IPS-20b (cell line): ENCODE measurements at regions not wholly inside any gene's neighbourhood (a gene's known extent, or its start where the extent isn't known, plus 50 kb on each side); places are given as distances from the start of the nearest gene placed in this dataset.
A peak's percentile ranks its signal among the peaks of the same experiment; 100 is the strongest.
"Not testable (repeated sequence)": the region's sequence is repeated elsewhere in the genome, so short reads cannot be mapped to it uniquely, and the experiment has no call there.

Experiments used
- H3K27ac ChIP-seq: one replicate; pipeline ENCODE4 v1.5.1; 2013; ENCODE audit warnings: low read length
- H3K27me3 ChIP-seq: 2 replicates; pipeline ENCODE4 v1.6.1; 2013; ENCODE audit warnings: mild to moderate bottlenecking, low read length, inconsistent platforms; ENCODE audit not compliant: insufficient read depth
- H3K36me3 ChIP-seq: 2 replicates; pipeline ENCODE4 v1.6.1; 2013; ENCODE audit warnings: low read depth, mild to moderate bottlenecking, inconsistent platforms, low read length, moderate library complexity; ENCODE audit not compliant: insufficient read depth
- H3K4me1 ChIP-seq: 2 replicates; pipeline ENCODE4 v1.6.1; 2013; ENCODE audit warnings: mild to moderate bottlenecking, control low read depth, inconsistent platforms, low read length, moderate library complexity; ENCODE audit not compliant: insufficient read depth
- H3K4me3 ChIP-seq: 2 replicates; pipeline ENCODE4 v1.5.1; 2013; ENCODE audit warnings: mild to moderate bottlenecking, low read length, inconsistent platforms
- H3K9ac ChIP-seq: 2 replicates; pipeline ENCODE4 v1.6.1; 2013; ENCODE audit warnings: low read depth, mild to moderate bottlenecking, inconsistent platforms, low read length, moderate library complexity
- H3K9me3 ChIP-seq: 2 replicates; pipeline ENCODE4 v1.6.1; 2013; ENCODE audit warnings: mild to moderate bottlenecking, low read depth, low read length, inconsistent platforms; ENCODE audit not compliant: insufficient read depth

DNA sequence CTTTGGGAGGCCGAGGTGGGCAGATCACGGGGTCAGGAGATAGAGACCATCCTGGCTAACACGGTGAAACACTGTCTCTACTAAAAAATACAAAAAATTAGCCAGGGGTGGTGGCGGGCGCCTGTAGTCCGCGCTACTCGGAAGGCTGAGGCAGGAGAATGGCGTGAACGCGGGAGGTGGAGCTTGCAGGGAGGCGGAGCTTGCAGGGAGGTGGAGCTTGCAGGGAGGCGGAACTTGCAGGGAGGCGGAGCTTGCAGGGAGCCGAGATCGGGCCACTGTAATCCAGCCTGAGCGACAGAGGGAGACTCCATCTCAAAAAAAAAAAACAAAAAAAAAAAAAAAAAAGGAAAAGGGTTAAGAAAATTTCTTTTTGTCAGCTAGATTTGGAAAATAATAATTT lies 842.8 kb upstream of the COBL start:
- not testable (repeated sequence) for H3K9ac ChIP-seq, H3K4me3 ChIP-seq, H3K9me3 ChIP-seq, H3K27me3 ChIP-seq, H3K4me1 ChIP-seq, H3K27ac ChIP-seq, H3K36me3 ChIP-seq

DNA sequence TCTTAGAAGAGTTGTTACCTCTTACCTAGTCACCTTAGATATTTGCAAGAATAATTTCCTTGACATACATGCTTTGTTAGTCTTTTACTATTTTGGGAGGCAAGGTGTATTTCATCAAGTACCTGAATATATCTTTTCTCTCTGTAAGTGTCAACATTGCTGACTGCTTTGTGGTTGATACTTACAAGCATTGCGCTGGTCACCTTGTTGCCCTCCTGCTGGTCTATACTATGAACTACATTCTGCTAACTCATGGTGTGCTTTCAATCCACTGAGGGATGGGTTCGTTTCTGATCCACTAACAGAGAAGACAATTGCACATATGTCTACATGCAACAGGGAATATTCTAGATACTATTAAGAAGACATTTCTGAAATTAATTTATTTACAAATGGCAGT lies 837.8 kb upstream of the COBL start:
- H3K4me3 ChIP-seq = no peak overlapping the region
- H3K4me1 ChIP-seq = no peaks in the 10 kb centered on the region
- no peaks in the 10 kb centered on the region for H3K36me3 ChIP-seq
- no peak overlapping the region for H3K9ac ChIP-seq
- no peak overlapping the region for H3K27ac ChIP-seq
- no peaks in the 10 kb centered on the region for H3K9me3 ChIP-seq
- H3K27me3 ChIP-seq = no peaks in the 10 kb centered on the region

DNA sequence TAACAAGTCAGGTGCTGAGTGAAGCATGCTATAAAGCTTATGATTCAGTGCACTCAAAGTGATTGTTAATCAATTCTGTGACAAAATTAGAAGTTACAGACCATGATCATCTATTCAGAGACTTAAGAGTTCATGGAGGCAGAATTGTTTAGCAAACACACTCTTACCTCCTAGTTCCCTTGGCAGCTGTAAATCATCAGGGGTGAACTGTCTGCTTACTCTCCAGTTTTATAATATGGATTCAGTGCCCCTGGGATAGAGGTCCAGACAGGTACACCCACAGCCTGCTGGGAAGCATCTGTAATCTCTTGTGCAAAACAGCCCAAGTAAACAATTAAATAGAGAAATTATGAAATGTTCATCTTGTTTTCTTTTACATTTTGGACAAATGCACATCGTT lies 835.0 kb upstream of the COBL start:
- Histone ChIP-seq H3K9ac (no peak overlapping the region), H3K4me1 (no peaks in the 10 kb centered on the region; the same call in 1 of the 2 replicates), H3K9me3 (no peaks in the 10 kb centered on the region), H3K27me3 (no peaks in the 10 kb centered on the region), H3K4me3 (no peak overlapping the region), H3K27ac (no peak overlapping the region), H3K36me3 (no peaks in the 10 kb centered on the region)

DNA sequence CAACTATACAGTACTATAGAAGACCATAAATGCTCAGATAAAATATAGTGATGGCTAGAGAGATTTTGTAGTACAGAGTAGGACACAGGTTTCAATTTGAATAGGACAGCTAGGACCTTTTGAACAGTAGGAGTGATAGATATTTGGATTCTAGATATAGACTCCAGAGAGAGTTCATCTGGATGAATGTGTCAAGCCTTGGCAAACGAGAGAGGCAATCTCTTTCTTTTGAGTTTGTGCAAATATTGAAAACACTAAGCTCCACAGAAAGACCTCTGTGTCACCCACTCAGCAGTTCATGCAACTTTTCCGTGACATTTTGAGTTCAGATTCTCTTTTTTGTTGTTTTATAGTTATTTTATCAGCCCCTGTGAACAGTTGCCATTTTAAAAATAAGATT lies 834.3 kb upstream of the COBL start:
- Histone ChIP-seq H3K36me3 (no peaks in the 10 kb centered on the region), H3K4me3 (no peak overlapping the region), H3K27me3 (no peaks in the 10 kb centered on the region), H3K9ac (no peak overlapping the region), H3K9me3 (no peaks in the 10 kb centered on the region), H3K4me1 (no peaks in the 10 kb centered on the region; the same call in 1 of the 2 replicates), H3K27ac (no peak overlapping the region)

DNA sequence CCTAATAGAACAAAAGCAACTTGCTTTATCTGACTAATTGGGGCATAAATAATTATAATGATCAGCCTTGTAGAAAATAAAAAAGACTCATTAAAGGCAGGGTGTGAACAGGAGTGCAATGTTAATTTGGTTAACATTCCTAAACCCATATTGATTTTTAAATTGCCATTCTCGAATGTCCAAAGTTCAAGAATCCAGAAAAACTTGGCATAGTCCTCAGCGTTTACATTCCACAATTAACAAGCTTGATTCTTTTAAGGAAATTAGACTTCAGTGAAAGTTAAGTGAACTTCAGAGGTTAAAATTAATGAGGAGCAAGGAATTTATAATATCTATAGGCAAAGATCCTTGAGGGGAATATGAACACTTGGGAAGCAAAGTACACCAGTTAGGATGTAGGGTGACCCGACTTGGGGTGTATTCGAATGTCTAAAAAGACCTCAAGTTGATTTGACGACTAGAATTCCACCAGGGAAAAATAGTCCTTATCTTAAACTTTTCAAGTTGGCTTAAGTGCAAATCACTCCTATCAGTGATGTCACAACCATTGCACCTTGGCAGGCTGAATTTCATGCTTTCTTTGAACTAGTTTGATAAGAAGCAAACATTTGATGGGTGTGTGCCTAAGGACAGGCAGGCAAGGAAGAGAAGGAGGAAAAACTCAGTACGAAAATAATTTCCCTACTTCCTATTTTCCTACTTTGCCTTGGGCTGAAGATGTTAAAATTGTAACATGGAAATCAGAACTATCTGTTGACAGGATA lies 830.4 kb upstream of the COBL start:
- no peaks in the 10 kb centered on the region for H3K36me3 ChIP-seq
- no peak overlapping the region for H3K4me3 ChIP-seq
- no peak overlapping the region for H3K9ac ChIP-seq
- H3K27me3 ChIP-seq = no peaks in the 10 kb centered on the region
- no peak overlapping the region for H3K27ac ChIP-seq
- no peaks in the 10 kb centered on the region for H3K9me3 ChIP-seq
- no peaks in the 10 kb centered on the region; the same call in 1 of the 2 replicates for H3K4me1 ChIP-seq

DNA sequence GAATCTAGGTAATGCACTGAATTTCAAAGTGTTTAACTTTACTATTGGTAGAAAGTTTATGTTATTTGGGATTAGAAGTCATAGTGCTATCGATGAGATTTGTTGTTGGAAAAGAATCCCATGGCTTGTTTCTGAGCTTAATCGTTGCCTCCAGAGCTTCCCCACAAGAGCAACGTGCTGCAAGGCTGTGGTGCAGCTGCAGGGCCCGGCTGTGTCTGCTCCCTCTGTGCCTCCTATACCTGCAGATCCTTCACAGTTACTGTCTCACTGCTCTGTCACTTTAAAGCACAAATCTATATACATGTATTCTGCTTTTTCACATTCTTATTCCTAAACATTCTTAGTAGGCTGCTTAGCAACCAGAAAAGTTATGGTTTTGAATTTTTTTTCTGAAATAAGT lies 826.6 kb upstream of the COBL start:
- H3K9me3 ChIP-seq = peaks cover 10% of the 10 kb centered on the region
- no peak overlapping the region for H3K27ac ChIP-seq
- H3K4me3 ChIP-seq = no peak overlapping the region
- H3K9ac ChIP-seq = no peak overlapping the region
- no peaks in the 10 kb centered on the region; the same call in 1 of the 2 replicates for H3K4me1 ChIP-seq
- H3K36me3 ChIP-seq = no peaks in the 10 kb centered on the region
- H3K27me3 ChIP-seq = no peaks in the 10 kb centered on the region

DNA sequence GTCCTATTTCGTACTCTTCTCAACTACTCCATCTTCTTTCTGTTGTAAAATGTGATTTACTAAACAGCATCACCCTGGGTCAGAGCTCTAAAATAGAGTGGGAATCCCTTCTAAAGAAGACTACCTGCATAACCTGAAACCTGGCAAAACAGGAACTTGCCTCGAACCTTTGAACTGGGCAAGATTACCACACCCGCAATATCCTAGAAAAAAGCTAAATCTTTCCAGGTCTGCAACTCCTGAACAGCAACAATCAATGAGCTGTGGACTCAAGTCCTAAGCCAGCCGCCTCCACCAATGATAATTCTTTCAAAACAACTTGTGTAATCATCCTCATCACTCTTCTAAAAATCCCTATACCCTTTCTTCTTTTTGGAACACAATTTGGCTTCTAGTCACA lies 824.2 kb upstream of the COBL start:
- Histone ChIP-seq H3K4me3 (no peak overlapping the region), H3K4me1 (no peaks in the 10 kb centered on the region), H3K9ac (no peak overlapping the region), H3K27ac (no peak overlapping the region), H3K9me3 (peaks cover 15% of the 10 kb centered on the region), H3K27me3 (no peaks in the 10 kb centered on the region), H3K36me3 (no peaks in the 10 kb centered on the region)

DNA sequence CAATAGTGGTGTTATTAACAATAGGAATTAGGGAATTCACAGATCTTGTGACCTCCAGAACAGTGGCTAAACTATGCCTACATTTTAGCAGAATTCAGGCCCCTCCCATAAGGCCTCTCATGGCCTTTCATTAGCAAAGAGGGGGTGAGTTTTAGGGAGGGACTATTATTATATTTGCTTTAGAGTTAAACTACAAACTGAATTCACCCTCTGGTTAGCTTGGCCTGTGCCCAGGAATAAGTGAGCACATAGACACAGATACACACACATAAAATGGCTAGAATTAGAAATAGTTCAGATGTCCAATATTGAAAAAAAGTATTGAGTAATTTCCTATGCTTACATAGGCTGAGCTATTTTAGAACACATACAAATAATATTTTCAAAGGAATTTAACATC lies 818.8 kb upstream of the COBL start:
- Histone ChIP-seq H3K27me3 (no peaks in the 10 kb centered on the region), H3K9ac (no peak overlapping the region), H3K36me3 (no peaks in the 10 kb centered on the region), H3K9me3 (peaks cover 20% of the 10 kb centered on the region), H3K4me1 (no peaks in the 10 kb centered on the region), H3K27ac (no peak overlapping the region), H3K4me3 (no peak overlapping the region)

DNA sequence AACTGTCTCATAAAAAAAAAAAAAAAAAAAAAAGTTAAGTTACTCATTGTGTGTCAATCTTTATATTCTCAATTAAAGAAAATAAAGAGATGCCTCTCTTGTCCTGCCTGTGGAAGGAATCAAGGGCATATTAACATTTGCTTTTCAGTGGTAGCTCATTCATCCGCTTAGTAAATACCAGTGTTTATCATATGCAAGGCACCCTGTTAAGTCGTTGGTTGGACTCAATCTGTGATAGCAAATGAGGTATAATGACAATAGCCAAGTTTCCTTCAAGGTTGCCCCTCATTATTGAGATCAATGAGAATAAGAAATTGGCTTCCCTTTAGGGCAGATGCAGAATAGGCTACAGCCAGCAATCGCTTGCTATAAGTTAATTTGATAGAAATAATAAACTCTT lies 812.7 kb upstream of the COBL start:
- Histone ChIP-seq H3K9me3 (no peaks in the 10 kb centered on the region), H3K4me1 (peaks cover 9% of the 10 kb centered on the region; the same call in 1 of the 2 replicates), H3K9ac (no peak overlapping the region), H3K27me3 (no peaks in the 10 kb centered on the region), H3K4me3 (no peak overlapping the region), H3K36me3 (no peaks in the 10 kb centered on the region), H3K27ac (no peak overlapping the region)

DNA sequence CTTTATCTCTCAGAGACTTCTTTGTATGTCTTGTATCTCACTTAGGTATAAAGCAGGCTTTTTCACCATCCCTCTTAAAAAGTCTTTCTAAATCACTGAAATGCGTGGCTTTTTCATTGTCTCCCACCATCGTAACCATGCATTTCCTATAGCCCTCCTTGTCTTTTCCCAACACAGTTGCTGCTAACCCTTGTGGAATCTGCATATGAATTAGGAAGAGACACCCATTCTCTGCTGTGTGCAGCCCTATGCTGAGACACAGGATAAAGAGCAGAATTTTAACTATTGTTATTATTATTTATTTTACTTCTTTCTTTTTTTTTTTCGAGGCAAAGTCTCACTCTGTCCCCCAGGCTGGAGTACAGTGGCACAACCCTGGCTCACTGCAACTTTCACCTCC lies 804.3 kb upstream of the COBL start:
- no peaks in the 10 kb centered on the region for H3K9me3 ChIP-seq
- H3K27me3 ChIP-seq = no peaks in the 10 kb centered on the region
- H3K27ac ChIP-seq = peak overlapping the region; percentile 63
- peak overlapping the region; percentile 80; the same call in 1 of the 2 replicates for H3K9ac ChIP-seq
- H3K36me3 ChIP-seq = no peaks in the 10 kb centered on the region
- H3K4me1 ChIP-seq = peaks cover 55% of the 10 kb centered on the region
- peak overlapping the region; percentile 30; the same call in 1 of the 2 replicates for H3K4me3 ChIP-seq

DNA sequence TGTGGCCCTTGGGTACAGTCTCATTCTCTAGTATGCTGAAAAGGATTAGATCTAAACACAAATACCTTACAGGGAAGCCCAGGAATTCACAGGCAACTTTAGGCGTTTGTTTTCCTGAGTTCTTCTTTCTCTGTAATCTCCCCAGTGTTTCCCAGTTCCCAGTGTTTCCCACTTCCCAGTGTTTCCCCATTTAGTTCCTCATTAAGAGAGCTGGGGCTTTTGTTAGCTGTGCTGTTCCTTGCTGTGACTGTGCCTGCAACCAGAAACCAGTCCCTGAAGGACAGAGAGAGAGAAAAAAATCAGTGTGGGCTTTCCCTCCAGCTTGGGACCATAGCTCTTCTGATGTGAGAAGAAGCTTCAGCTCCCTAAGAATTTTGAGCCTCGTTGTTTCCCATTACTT lies 802.9 kb upstream of the COBL start:
- Histone ChIP-seq H3K4me3 (no peak overlapping the region; the same call in 1 of the 2 replicates), H3K9me3 (no peaks in the 10 kb centered on the region), H3K9ac (peak overlapping the region; percentile 80), H3K36me3 (no peaks in the 10 kb centered on the region), H3K27me3 (no peaks in the 10 kb centered on the region), H3K4me1 (peaks cover 65% of the 10 kb centered on the region), H3K27ac (peak overlapping the region; percentile 63)

DNA sequence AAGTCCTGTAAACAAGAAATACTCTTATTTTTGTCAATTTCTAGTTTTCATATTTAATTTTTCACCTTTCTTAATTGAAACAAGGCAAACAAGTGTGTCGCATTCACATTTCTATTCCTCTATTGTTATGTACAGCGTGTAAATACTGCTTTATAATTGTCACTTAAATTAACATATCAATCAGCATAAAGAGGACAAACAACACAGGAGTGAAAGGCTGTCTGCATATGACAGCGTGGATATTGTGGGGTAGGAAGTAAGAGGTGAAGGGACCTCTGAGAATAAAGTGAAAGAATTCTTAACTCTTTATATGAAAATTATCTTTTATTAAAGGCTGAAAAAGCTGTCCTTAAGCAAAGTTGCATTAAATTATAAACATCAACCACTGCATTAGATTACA lies 797.9 kb upstream of the COBL start:
- no peaks in the 10 kb centered on the region for H3K9me3 ChIP-seq
- H3K4me1 ChIP-seq = peaks cover 46% of the 10 kb centered on the region; the same call in 1 of the 2 replicates
- peak overlapping the region; percentile 38; the same call in 1 of the 2 replicates for H3K9ac ChIP-seq
- H3K27ac ChIP-seq = peak overlapping the region; percentile 31
- no peaks in the 10 kb centered on the region for H3K27me3 ChIP-seq
- peak overlapping the region; percentile 30 for H3K4me3 ChIP-seq
- no peaks in the 10 kb centered on the region for H3K36me3 ChIP-seq
